GM23338 (cell line): ENCODE measurements at regions not wholly inside any gene's neighbourhood (a gene's known extent, or its start where the extent isn't known, plus 50 kb on each side); places are given as distances from the start of the nearest gene placed in this dataset.

ENCODE experiments used
- CREB1 ChIP-seq: fragments of 250-450 bp; sonication (Bioruptor Pico); IDR thresholded peaks from 2 replicates; pipeline ENCODE4 v1.5.0; 2020; ENCODE audit warnings: low read depth, mild to moderate bottlenecking, moderate library complexity
- EZH2 ChIP-seq: fragments of 200-600 bp; sonication (generic); IDR thresholded peaks from one replicate; pipeline ENCODE4 v1.8.0; 2017; ENCODE audit warnings: antibody characterized with exemption, mild to moderate bottlenecking, low read depth; ENCODE audit not compliant: unreplicated experiment
- EZH2phosphoT487 ChIP-seq: fragments of 200-600 bp; sonication (generic); IDR thresholded peaks from one replicate; pipeline ENCODE4 v1.8.1; 2018; ENCODE audit warnings: antibody characterized with exemption; ENCODE audit not compliant: unreplicated experiment
- JUNB ChIP-seq: IDR thresholded peaks from one replicate; pipeline ENCODE4 v1.6.1; 2016; ENCODE audit warnings: antibody characterized with exemption; ENCODE audit not compliant: unreplicated experiment
- NANOG ChIP-seq: IDR thresholded peaks from 2 replicates; pipeline ENCODE4 v1.6.1; 2016; ENCODE audit warnings: antibody characterized with exemption, borderline replicate concordance
- POLR2AphosphoS5 ChIP-seq: IDR thresholded peaks from 2 replicates; pipeline ENCODE4 v1.6.1; 2016; ENCODE audit warnings: antibody characterized with exemption, low read depth
- STAT1 ChIP-seq: IDR thresholded peaks from one replicate; pipeline ENCODE4 v1.6.1; 2016; ENCODE audit warnings: antibody characterized with exemption; ENCODE audit not compliant: unreplicated experiment
- ZNF331 ChIP-seq: fragments of 250-450 bp; sonication (Bioruptor Pico); IDR thresholded peaks from 2 replicates; pipeline ENCODE4 v1.5.0; 2020; ENCODE audit warnings: low read depth, mild to moderate bottlenecking, moderate library complexity
- TF ChIP-seq, protein P1 (sequence below), 2 experiments: fragments of 200-600 bp in 1 of 2; sonication (generic) in 1 of 2; conservative IDR thresholded peaks; 2 replicates each; pipeline versions ENCODE4 v1.5.1 to v1.6.1; 2016 to 2017; ENCODE audit warnings: antibody characterized with exemption in 2 of 2, low read depth in 2 of 2, mild to moderate bottlenecking in 2 of 2, moderate library complexity in 1 of 2
- TF ChIP-seq, protein P2 (sequence below): IDR thresholded peaks from one replicate; pipeline ENCODE4 v1.6.1; 2018; ENCODE audit warnings: antibody characterized with exemption; ENCODE audit not compliant: unreplicated experiment
- TF ChIP-seq, protein P3 (sequence below): IDR thresholded peaks from 2 replicates; pipeline ENCODE4 v1.6.1; 2016; ENCODE audit warnings: antibody characterized with exemption

DNA sequence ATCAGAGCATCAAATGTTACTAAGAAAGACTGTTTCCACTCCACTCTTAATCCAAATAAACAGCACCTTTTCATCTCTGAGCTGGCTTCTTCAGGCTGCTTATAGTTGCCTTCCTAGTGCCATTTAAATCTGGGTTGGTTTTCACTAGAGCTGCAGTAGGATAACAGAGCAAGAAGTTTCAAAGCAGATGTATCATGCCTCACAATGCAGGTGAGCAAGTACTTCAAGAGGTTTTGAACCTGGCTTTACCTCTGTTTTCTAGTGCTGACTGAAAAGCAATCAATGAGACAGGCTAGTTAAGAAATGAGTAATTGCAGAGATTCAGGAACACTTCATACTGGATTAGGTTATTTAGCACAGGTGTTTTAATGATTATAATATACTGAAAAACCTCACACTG lies 147.7 kb upstream of the SATB1 start:
- TF ChIP-seq, protein P1, sequence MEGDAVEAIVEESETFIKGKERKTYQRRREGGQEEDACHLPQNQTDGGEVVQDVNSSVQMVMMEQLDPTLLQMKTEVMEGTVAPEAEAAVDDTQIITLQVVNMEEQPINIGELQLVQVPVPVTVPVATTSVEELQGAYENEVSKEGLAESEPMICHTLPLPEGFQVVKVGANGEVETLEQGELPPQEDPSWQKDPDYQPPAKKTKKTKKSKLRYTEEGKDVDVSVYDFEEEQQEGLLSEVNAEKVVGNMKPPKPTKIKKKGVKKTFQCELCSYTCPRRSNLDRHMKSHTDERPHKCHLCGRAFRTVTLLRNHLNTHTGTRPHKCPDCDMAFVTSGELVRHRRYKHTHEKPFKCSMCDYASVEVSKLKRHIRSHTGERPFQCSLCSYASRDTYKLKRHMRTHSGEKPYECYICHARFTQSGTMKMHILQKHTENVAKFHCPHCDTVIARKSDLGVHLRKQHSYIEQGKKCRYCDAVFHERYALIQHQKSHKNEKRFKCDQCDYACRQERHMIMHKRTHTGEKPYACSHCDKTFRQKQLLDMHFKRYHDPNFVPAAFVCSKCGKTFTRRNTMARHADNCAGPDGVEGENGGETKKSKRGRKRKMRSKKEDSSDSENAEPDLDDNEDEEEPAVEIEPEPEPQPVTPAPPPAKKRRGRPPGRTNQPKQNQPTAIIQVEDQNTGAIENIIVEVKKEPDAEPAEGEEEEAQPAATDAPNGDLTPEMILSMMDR (conservative IDR thresholded peaks at IDR 0.05; ENCODE audit: low read depth in 2 of 2): no peak
- TF ChIP-seq, protein P2, sequence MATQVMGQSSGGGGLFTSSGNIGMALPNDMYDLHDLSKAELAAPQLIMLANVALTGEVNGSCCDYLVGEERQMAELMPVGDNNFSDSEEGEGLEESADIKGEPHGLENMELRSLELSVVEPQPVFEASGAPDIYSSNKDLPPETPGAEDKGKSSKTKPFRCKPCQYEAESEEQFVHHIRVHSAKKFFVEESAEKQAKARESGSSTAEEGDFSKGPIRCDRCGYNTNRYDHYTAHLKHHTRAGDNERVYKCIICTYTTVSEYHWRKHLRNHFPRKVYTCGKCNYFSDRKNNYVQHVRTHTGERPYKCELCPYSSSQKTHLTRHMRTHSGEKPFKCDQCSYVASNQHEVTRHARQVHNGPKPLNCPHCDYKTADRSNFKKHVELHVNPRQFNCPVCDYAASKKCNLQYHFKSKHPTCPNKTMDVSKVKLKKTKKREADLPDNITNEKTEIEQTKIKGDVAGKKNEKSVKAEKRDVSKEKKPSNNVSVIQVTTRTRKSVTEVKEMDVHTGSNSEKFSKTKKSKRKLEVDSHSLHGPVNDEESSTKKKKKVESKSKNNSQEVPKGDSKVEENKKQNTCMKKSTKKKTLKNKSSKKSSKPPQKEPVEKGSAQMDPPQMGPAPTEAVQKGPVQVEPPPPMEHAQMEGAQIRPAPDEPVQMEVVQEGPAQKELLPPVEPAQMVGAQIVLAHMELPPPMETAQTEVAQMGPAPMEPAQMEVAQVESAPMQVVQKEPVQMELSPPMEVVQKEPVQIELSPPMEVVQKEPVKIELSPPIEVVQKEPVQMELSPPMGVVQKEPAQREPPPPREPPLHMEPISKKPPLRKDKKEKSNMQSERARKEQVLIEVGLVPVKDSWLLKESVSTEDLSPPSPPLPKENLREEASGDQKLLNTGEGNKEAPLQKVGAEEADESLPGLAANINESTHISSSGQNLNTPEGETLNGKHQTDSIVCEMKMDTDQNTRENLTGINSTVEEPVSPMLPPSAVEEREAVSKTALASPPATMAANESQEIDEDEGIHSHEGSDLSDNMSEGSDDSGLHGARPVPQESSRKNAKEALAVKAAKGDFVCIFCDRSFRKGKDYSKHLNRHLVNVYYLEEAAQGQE: no peak
- TF ChIP-seq NANOG (no peak), STAT1 (no peak), POLR2AphosphoS5 (no peak), CREB1 (no peak), ZNF331 (CRISPR knock-in tag) (no peak), EZH2 (no peak), EZH2phosphoT487 (no peak), JUNB (no peak)
- TF ChIP-seq, protein P3, sequence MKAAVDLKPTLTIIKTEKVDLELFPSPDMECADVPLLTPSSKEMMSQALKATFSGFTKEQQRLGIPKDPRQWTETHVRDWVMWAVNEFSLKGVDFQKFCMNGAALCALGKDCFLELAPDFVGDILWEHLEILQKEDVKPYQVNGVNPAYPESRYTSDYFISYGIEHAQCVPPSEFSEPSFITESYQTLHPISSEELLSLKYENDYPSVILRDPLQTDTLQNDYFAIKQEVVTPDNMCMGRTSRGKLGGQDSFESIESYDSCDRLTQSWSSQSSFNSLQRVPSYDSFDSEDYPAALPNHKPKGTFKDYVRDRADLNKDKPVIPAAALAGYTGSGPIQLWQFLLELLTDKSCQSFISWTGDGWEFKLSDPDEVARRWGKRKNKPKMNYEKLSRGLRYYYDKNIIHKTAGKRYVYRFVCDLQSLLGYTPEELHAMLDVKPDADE: no peak
